K562 (cell line): ENCODE measurements at regions not wholly inside any gene's neighbourhood (a gene's known extent, or its start where the extent isn't known, plus 50 kb on each side); places are given as distances from the start of the nearest gene placed in this dataset.

Source experiments
- ATAC-seq: fragments of 200-7000 bp; cut with Tn5 transposase; 3 replicates; pipeline ENCODE4 v1.9.1; 2020; ENCODE audit warnings: moderate library complexity
- BruUV-seq: library from RNA; stranded (reverse); fragments of 400-500 nt; replicated peaks from 2 replicates; lab custom pipeline; 2021; lab: Mats Ljungman, UMichigan
- CTCF ChIA-PET: fragments of 300-600 bp; formaldehyde crosslinking; extraction: SDS; loops from one replicate; lab custom pipeline; 2021; ENCODE audit warnings: low intra/inter-chr PET ratio; lab: Yijun Ruan, JAX
- POLR2A ChIA-PET: fragments of 300-600, 350-650 bp; sonication (Branson Sonifier 250); formaldehyde crosslinking; extraction: SDS; loops from one replicate; lab custom pipeline; 2021; ENCODE audit warnings: antibody characterized with exemption, inconsistent platforms; lab: Yijun Ruan, JAX
- DNase-seq, 4 experiments: peaks; one replicate each; pipeline versions ENCODE4 v3.0.0 to v3.0.0-alpha.2; 2011 to 2018; ENCODE audit warnings: low spot score in 3 of 4, mixed read lengths in 3 of 4; ENCODE audit errors: extremely low read depth in 1 of 4
- FAIRE-seq: peaks from 2 replicates; lab custom pipeline; 2011; peaks lifted over from hg19 to GRCh38; lab: Jason Lieb, UNC
- H2AFZ ChIP-seq: 2 replicates; pipeline ENCODE4 v1.6.0; 2011; ENCODE audit warnings: low read depth, low read length, control low read depth, inconsistent platforms
- H3K27ac ChIP-seq: fragments of 200-600 bp; 3 replicates; pipeline ENCODE4 v1.8.0; 2011; ENCODE audit warnings: low read depth, mild to moderate bottlenecking, control low read depth, inconsistent platforms, low read length, moderate library complexity, mixed read lengths; ENCODE audit errors: extremely low read depth
- H3K27me3 ChIP-seq, 2 experiments: fragments of 300-600 bp in 1 of 2; 2 replicates in 1 of 2; 3 replicates in 1 of 2; pipeline versions ENCODE4 v1.6.0 to v1.8.0; 2011; ENCODE audit warnings: inconsistent platforms in 2 of 2, low read length in 2 of 2, mild to moderate bottlenecking in 1 of 2, mixed read lengths in 1 of 2, moderate library complexity in 1 of 2; ENCODE audit not compliant: control insufficient read depth in 2 of 2, insufficient read depth in 2 of 2
- H3K36me3 ChIP-seq: fragments of 300-600 bp; 3 replicates; pipeline ENCODE4 v1.8.0; 2011; ENCODE audit warnings: mild to moderate bottlenecking, low read length, inconsistent platforms; ENCODE audit not compliant: control insufficient read depth, insufficient read depth
- H3K4me1 ChIP-seq, 2 experiments: fragments of 200-600 bp in 1 of 2; replicated peaks in 1 of 2; 2 replicates in 1 of 2; 3 replicates in 1 of 2; pipeline versions ENCODE4 v1.5.1 to v1.8.0; 2011; ENCODE audit warnings: inconsistent platforms in 2 of 2, low read length in 2 of 2, mild to moderate bottlenecking in 1 of 2, mixed read lengths in 1 of 2, moderate library complexity in 1 of 2; ENCODE audit not compliant: control insufficient read depth in 2 of 2, insufficient read depth in 2 of 2
- H3K4me2 ChIP-seq: 2 replicates; pipeline ENCODE4 v1.6.1; 2011; ENCODE audit warnings: low read length, control low read depth, inconsistent platforms, mixed read lengths; ENCODE audit not compliant: insufficient read depth
- H3K4me3 ChIP-seq: fragments of 200-600 bp; sonication (generic), shearing (Covaris generic); 2 replicates; pipeline ENCODE4 v1.5.1; 2016; ENCODE audit warnings: control low read depth, inconsistent platforms
- H3K79me2 ChIP-seq: fragments of 200-600 bp; 3 replicates; pipeline ENCODE4 v1.8.0; 2011; ENCODE audit warnings: low read length, inconsistent platforms; ENCODE audit not compliant: control insufficient read depth, insufficient read depth
- H3K9ac ChIP-seq, 2 experiments: 2 replicates each; pipeline versions ENCODE4 v1.6.0 to v1.6.1; 2011; ENCODE audit warnings: low read depth in 2 of 2, low read length in 2 of 2, control low read depth in 1 of 2, inconsistent platforms in 1 of 2, mild to moderate bottlenecking in 1 of 2, mixed read lengths in 1 of 2; ENCODE audit not compliant: insufficient read depth in 1 of 2
- H3K9me1 ChIP-seq: one replicate; pipeline ENCODE4 v1.6.0; 2011; ENCODE audit warnings: inconsistent platforms, mild to moderate bottlenecking, low read length, moderate library complexity; ENCODE audit not compliant: control insufficient read depth, insufficient read depth
- H3K9me3 ChIP-seq: replicated peaks from 2 replicates; pipeline ENCODE4 v1.5.1; 2011; ENCODE audit warnings: low read depth, low read length, inconsistent platforms; ENCODE audit not compliant: control insufficient read depth, insufficient read depth
- H4K20me1 ChIP-seq: replicated peaks from 2 replicates; pipeline ENCODE4 v1.6.1; 2011; ENCODE audit warnings: low read length, inconsistent platforms, mixed read lengths; ENCODE audit not compliant: control insufficient read depth, insufficient read depth
- ERF ChIP-seq: fragments of 450-650 bp; formaldehyde crosslinking; IDR thresholded peaks from 2 replicates; pipeline ENCODE4 v1.4.0; 2020; ENCODE audit warnings: mild to moderate bottlenecking, mixed read lengths
- MGA ChIP-seq: fragments of 450-650 bp; IDR thresholded peaks from 2 replicates; pipeline ENCODE4 v1.6.1; 2016; ENCODE audit warnings: mild to moderate bottlenecking, moderate library complexity
- MLLT1 ChIP-seq, 2 experiments: fragments of 450-650 bp; IDR thresholded peaks; 2 replicates each; pipeline ENCODE4 v1.6.1; 2016
- NFXL1 ChIP-seq: fragments of 450-650 bp; formaldehyde crosslinking; IDR thresholded peaks from 2 replicates; pipeline ENCODE4 v1.4.0; 2021; ENCODE audit warnings: mild to moderate bottlenecking
- NR0B1 ChIP-seq: fragments of 450-650 bp; IDR thresholded peaks from one replicate; pipeline ENCODE4 v1.6.1; 2018; ENCODE audit warnings: mild to moderate bottlenecking, moderate library complexity; ENCODE audit not compliant: partially characterized antibody
- ZNF586 ChIP-seq: fragments of 450-650 bp; formaldehyde crosslinking; conservative IDR thresholded peaks from 2 replicates; pipeline ENCODE4 v1.4.0; 2020; ENCODE audit warnings: mild to moderate bottlenecking, moderate library complexity
- WGBS: fragments of 100-300 bp; shearing (Covaris generic); methylation state at CpG from one replicate; pipeline ENCODE4 v1.1.6; 2016; ENCODE audit warnings: low coverage, mixed read lengths; ENCODE audit not compliant: insufficient coverage; ENCODE audit errors: missing lambda C conversion rate; 5-methylcytosine and 5-hydroxymethylcytosine counted together
- in situ Hi-C: fragments of 300-500 bp; cut with MboI; formaldehyde crosslinking; loops from 4 replicates; pipeline ENCODE4 v1.15.0; 2018; ENCODE audit warnings: inconsistent platforms, mixed read lengths
- intact Hi-C: fragments of 100-400 bp; cut with micrococcal nuclease; formaldehyde crosslinking; loops from 2 replicates; pipeline ENCODE4 v1.14.2; 2022

GRCh38 chr14:82046512-82047226, 513.0 kb upstream of the SEL1L start:
- in situ Hi-C loops (no loop called here), intact Hi-C loops (no loop called here)
- H3K9me3 ChIP-seq: no peaks in the 10 kb centered on the region
- no peak for FAIRE-seq
- no peaks in the 10 kb centered on the region for H3K27me3 ChIP-seq
- no peaks in the 10 kb centered on the region for H3K9me1 ChIP-seq
- whole genome bisulfite sequencing: 0% methylated on average over 1 of the region's 1 CpG
- H3K9ac ChIP-seq: no peak overlapping the region
- H3K4me1 ChIP-seq: no peaks in the 10 kb centered on the region
- no peak overlapping the region for H3K27ac ChIP-seq
- ATAC-seq: no peak
- no peak overlapping the region for H2AFZ ChIP-seq
- ChIA-PET POLR2A (interaction anchor here (0.5 kb wide), 1 partner anchor 25 kb away, joined by 3 read pairs; no protein-coding TSS in a partner anchor), CTCF (no interaction called here)
- no peak overlapping the region for H3K4me2 ChIP-seq
- no peaks in the 10 kb centered on the region for H3K79me2 ChIP-seq
- H3K4me3 ChIP-seq: no peak overlapping the region
- H3K36me3 ChIP-seq: no peaks in the 10 kb centered on the region
- BruUV-seq: no TSS peak
- no peak for DNase-seq
- H4K20me1 ChIP-seq: no peaks in the 10 kb centered on the region
- TF ChIP-seq MGA (no peak), ZNF586 (CRISPR knock-in tag) (no peak), ERF (no peak), NFXL1 (no peak), NR0B1 (no peak), MLLT1 (IDR thresholded peaks at IDR 0.05) (no peak)
